ENCODE measurements at regions not wholly inside any gene's neighbourhood (a gene's known extent, or its start where the extent isn't known, plus 50 kb on each side); places are given as distances from the start of the nearest gene placed in this dataset.

- ChIA-PET POLR2A (interaction anchor here (1.1 kb wide), 1 partner anchor 15 kb away, joined by 4 read pairs; no protein-coding TSS in a partner anchor), CTCF (ENCODE audit: low intra/inter-chr PET ratio) (no interaction called here)
- Histone ChIP-seq H4K20me1 (replicated peaks; ENCODE audit: control insufficient read depth, insufficient read depth, low read length) (no peaks in the 10 kb centered on the region), H3K36me3 (ENCODE audit: control insufficient read depth, insufficient read depth, low read length) (no peaks in the 10 kb centered on the region; the same call in 2 of the 3 replicates), H3K4me3 (no peak overlapping the region), H3K4me1 (replicated peaks in 1 of 2; ENCODE audit: control insufficient read depth in 2 of 2, insufficient read depth in 2 of 2, low read length in 2 of 2) (no peaks in the 10 kb centered on the region), H3K27me3 (ENCODE audit: control insufficient read depth in 2 of 2, insufficient read depth in 2 of 2, low read length in 2 of 2) (no peaks in the 10 kb centered on the region), H3K9me3 (replicated peaks; ENCODE audit: control insufficient read depth, insufficient read depth, low read depth, low read length) (no peaks in the 10 kb centered on the region; the same call in 1 of the 2 replicates), H3K4me2 (ENCODE audit: insufficient read depth, low read length) (no peak overlapping the region), H2AFZ (ENCODE audit: low read depth, low read length) (no peak overlapping the region), H3K9me1 (ENCODE audit: control insufficient read depth, insufficient read depth, low read length) (no peaks in the 10 kb centered on the region), H3K79me2 (ENCODE audit: control insufficient read depth, insufficient read depth, low read length) (no peaks in the 10 kb centered on the region), H3K9ac (ENCODE audit: insufficient read depth in 1 of 2, low read depth in 2 of 2, low read length in 2 of 2) (no peak overlapping the region), H3K27ac (ENCODE audit: extremely low read depth, low read depth, low read length) (no peak overlapping the region)
- no peak for DNase-seq (ENCODE audit: extremely low read depth in 1 of 4, low spot score in 3 of 4)
- no peak for TF ChIP-seq SMAD2 (IDR thresholded peaks at IDR 0.05; ENCODE audit: low read depth, low read length)
- no TSS peak for BruUV-seq (replicated peaks)
- in situ Hi-C loops (cut with MboI), result no loop called here
- no peak for FAIRE-seq
- intact Hi-C loops (cut with micrococcal nuclease), result no loop called here
- 0% methylated on average over 2 of the region's 2 CpGs for WGBS (ENCODE audit: insufficient coverage, low coverage, missing lambda C conversion rate)
- ATAC-seq, result no peak
Observed at GRCh38 chr7:131880078-131880477, 323.6 kb upstream of the PODXL start.

- DNase-seq (ENCODE audit: extremely low read depth in 1 of 4, low spot score in 3 of 4), result no peak
- Histone ChIP-seq H3K9ac (ENCODE audit: insufficient read depth in 1 of 2, low read depth in 2 of 2, low read length in 2 of 2) (no peak overlapping the region), H3K4me3 (no peak overlapping the region), H3K4me1 (replicated peaks in 1 of 2; ENCODE audit: control insufficient read depth in 2 of 2, insufficient read depth in 2 of 2, low read length in 2 of 2) (no peaks in the 10 kb centered on the region), H2AFZ (ENCODE audit: low read depth, low read length) (no peak overlapping the region), H4K20me1 (replicated peaks; ENCODE audit: control insufficient read depth, insufficient read depth, low read length) (no peaks in the 10 kb centered on the region), H3K4me2 (ENCODE audit: insufficient read depth, low read length) (no peak overlapping the region), H3K36me3 (ENCODE audit: control insufficient read depth, insufficient read depth, low read length) (no peaks in the 10 kb centered on the region; the same call in 2 of the 3 replicates), H3K9me3 (replicated peaks; ENCODE audit: control insufficient read depth, insufficient read depth, low read depth, low read length) (no peaks in the 10 kb centered on the region; the same call in 1 of the 2 replicates), H3K79me2 (ENCODE audit: control insufficient read depth, insufficient read depth, low read length) (no peaks in the 10 kb centered on the region), H3K27ac (ENCODE audit: extremely low read depth, low read depth, low read length) (no peak overlapping the region), H3K9me1 (ENCODE audit: control insufficient read depth, insufficient read depth, low read length) (no peaks in the 10 kb centered on the region), H3K27me3 (ENCODE audit: control insufficient read depth in 2 of 2, insufficient read depth in 2 of 2, low read length in 2 of 2) (no peaks in the 10 kb centered on the region)
- CTCF ChIA-PET (ENCODE audit: low intra/inter-chr PET ratio), result no interaction called here
- intact Hi-C loops (cut with micrococcal nuclease), result no loop called here
- no peak for FAIRE-seq
- POLR2A ChIA-PET, result interaction anchor here (1.1 kb wide), 1 partner anchor 14 kb away, joined by 4 read pairs; no protein-coding TSS in a partner anchor
- WGBS (ENCODE audit: insufficient coverage, low coverage, missing lambda C conversion rate), result 1% methylated on average over 4 of the region's 4 CpGs
- in situ Hi-C loops (cut with MboI), result no loop called here
- no peak for TF ChIP-seq HDAC6 (IDR thresholded peaks at IDR 0.05; ENCODE audit: low read depth, low read length)
- TF ChIP-seq CBX1 (IDR thresholded peaks at IDR 0.05; ENCODE audit: low read depth), result no peak
- no peak for TF ChIP-seq ZNF76 (CRISPR knock-in tag; IDR thresholded peaks at IDR 0.05; ENCODE audit: borderline replicate concordance)
- no peak for TF ChIP-seq SUPT5H (IDR thresholded peaks at IDR 0.05)
- TF ChIP-seq TAF9B (IDR thresholded peaks at IDR 0.05; ENCODE audit: partially characterized antibody), result no peak
- no peak for TF ChIP-seq FOXJ2 (tag; IDR thresholded peaks at IDR 0.05)
- no peak for TF ChIP-seq SAFB2 (IDR thresholded peaks at IDR 0.05; ENCODE audit: borderline replicate concordance, low read depth, low read length, severe bottlenecking)
- TF ChIP-seq ZNF121 (CRISPR knock-in tag; conservative IDR thresholded peaks at IDR 0.05), result no peak
- TF ChIP-seq CBFA2T2 (conservative IDR thresholded peaks at IDR 0.05), result no peak
- no peak for TF ChIP-seq SRSF7 (optimal IDR thresholded peaks at IDR 0.05; ENCODE audit: low read depth, low read length)
- no peak for ATAC-seq
- BruUV-seq (replicated peaks), result no TSS peak
Observed at GRCh38 chr7:131879424-131879823, 323.0 kb upstream of the PODXL start.
